D721Med (cell line): ENCODE measurements at regions not wholly inside any gene's neighbourhood (a gene's known extent, or its start where the extent isn't known, plus 50 kb on each side); places are given as distances from the start of the nearest gene placed in this dataset.

Experiments used
- DNase-seq: peaks from one replicate; pipeline ENCODE4 v3.0.0; 2011; ENCODE audit warnings: low spot score; ENCODE audit not compliant: insufficient read length
- FAIRE-seq: peaks from 2 replicates; lab custom pipeline; 2011; peaks lifted over from hg19 to GRCh38; lab: Jason Lieb, UNC
- TF ChIP-seq, protein P1 (sequence below): IDR thresholded peaks from 2 replicates; pipeline ENCODE4 v1.5.1; 2012; ENCODE audit warnings: mild to moderate bottlenecking, control low read depth; ENCODE audit not compliant: insufficient read depth; ENCODE audit errors: missing control alignments

- FAIRE-seq (no peak), DNase-seq (no peak)
- TF ChIP-seq, protein P1, sequence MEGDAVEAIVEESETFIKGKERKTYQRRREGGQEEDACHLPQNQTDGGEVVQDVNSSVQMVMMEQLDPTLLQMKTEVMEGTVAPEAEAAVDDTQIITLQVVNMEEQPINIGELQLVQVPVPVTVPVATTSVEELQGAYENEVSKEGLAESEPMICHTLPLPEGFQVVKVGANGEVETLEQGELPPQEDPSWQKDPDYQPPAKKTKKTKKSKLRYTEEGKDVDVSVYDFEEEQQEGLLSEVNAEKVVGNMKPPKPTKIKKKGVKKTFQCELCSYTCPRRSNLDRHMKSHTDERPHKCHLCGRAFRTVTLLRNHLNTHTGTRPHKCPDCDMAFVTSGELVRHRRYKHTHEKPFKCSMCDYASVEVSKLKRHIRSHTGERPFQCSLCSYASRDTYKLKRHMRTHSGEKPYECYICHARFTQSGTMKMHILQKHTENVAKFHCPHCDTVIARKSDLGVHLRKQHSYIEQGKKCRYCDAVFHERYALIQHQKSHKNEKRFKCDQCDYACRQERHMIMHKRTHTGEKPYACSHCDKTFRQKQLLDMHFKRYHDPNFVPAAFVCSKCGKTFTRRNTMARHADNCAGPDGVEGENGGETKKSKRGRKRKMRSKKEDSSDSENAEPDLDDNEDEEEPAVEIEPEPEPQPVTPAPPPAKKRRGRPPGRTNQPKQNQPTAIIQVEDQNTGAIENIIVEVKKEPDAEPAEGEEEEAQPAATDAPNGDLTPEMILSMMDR, result no peak
Observed at GRCh38 chr1:13892671-13893325, 192.8 kb downstream of the PRDM2 start.

GRCh38 chr1:13893409-13893821 lies 193.4 kb downstream of the PRDM2 start:
- TF ChIP-seq, protein P1, result no peak
- FAIRE-seq, result no peak
- DNase-seq, result no peak

DNA sequence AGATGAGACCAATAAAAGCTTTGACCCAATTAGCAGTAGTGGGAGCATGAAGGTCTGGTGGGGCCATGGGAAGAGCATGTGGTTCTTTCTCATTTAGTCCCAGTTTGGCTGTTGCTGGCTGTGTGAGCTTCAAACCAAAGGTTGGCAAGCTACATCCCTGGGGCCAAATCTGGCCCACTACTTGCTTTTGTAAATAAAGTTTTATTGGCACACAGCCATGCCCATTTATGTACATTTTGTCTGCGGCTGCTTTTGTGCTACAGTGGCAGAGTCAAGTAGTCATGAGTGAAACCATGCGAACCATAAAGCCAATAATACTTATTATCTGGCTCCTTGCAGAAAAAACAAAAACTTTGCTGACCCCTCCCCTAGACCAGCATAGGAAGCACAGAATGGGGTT lies 196.9 kb downstream of the PRDM2 start:
- DNase-seq (no peak), FAIRE-seq (no peak)
- TF ChIP-seq, protein P1, result no peak

- TF ChIP-seq, protein P1, result no peak
- no peak for FAIRE-seq
Observed at GRCh38 chr1:13898406-13898805, 198.4 kb downstream of the PRDM2 start.

DNA sequence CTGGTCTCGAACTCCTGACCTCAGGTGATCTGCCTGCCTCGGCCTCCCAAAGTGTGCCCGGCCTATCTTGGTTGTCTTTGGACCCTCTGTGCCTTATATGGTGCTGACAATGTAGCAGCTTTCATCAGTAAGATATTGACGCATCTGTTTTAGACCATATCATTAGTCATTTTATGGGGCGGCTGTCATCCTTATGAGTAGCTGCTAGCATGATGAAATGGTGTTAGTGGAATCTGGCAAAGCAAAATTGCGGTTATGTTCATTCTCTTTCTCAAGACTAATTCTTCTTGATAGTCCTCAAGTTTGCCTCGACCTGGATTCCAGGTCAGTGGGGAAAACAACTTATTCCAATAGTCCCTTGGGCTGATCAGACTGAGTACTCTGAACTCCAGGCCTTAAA lies 199.9 kb downstream of the PRDM2 start:
- no peak for FAIRE-seq

More at GRCh38 chr1:13898406-13898805, 198.4 kb downstream of the PRDM2 start:
- no peak for DNase-seq

GRCh38 chr1:13900583-13900982 lies 200.6 kb downstream of the PRDM2 start:
- DNase-seq, result no peak
- TF ChIP-seq, protein P1, result no peak
- no peak for FAIRE-seq

More for the DNA sequence above, 199.9 kb downstream of the PRDM2 start:
- DNase-seq, result no peak
- TF ChIP-seq, protein P1, result no peak

DNA sequence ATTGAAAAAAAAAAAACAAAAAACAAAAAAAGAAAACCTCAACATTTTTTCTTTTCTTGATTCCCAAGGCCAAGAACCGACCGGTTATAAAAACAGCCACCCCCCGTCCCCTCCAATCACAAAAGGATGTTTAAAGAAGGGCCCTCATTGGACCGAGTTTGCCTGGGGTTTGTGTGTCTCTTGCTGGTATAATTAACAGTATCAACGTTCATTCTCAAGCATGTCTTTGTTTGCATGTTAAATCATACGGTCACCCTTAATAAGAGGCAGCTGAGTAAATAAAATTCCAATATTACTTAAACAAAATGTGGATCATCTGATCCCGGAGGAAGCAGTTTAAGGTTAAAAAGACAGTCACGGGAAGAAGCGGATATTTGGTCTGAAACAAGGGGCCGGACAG lies 201.1 kb downstream of the PRDM2 start:
- no peak for DNase-seq
- TF ChIP-seq, protein P1, result no peak
- no peak for FAIRE-seq
